ENCODE measurements at regions not wholly inside any gene's neighbourhood (a gene's known extent, or its start where the extent isn't known, plus 50 kb on each side); places are given as distances from the start of the nearest gene placed in this dataset.

GRCh38 chrX:8868906-8869305 is 67.7 kb upstream of the FAM9A start:
- peak; percentile 12 for DNase-seq

- no peak for DNase-seq
Observed at GRCh38 chrX:8868070-8868773, 67.0 kb upstream of the FAM9A start.

GRCh38 chrX:8867406-8867805 is 66.2 kb upstream of the FAM9A start:
- DNase-seq = no peak

- peak; percentile 21 for DNase-seq
Observed at GRCh38 chrX:8864161-8864560, 63.0 kb upstream of the FAM9A start.

- DNase-seq = no peak
Observed at GRCh38 chrX:8861908-8862307, 60.7 kb upstream of the FAM9A start.

- no peak for DNase-seq
Observed at GRCh38 chrX:8851231-8851886, 50.2 kb upstream of the FAM9A start.

All from midbrain (tissue), 1 donor.